ENCODE measurements at regions not wholly inside any gene's neighbourhood (a gene's known extent, or its start where the extent isn't known, plus 50 kb on each side); places are given as distances from the start of the nearest gene placed in this dataset.

GRCh38 chr16:51968749-51969148 lies 578.2 kb downstream of the TOX3 start:
- H3K27me3 Mint-ChIP-seq (ENCODE audit: unreplicated experiment) = peaks cover 27% of the 10 kb centered on the region

GRCh38 chr16:51967646-51968045 lies 579.3 kb downstream of the TOX3 start:
- CTCF ChIA-PET = no interaction called here
- Mint-ChIP-seq H3K27me3 (ENCODE audit: unreplicated experiment) (peaks cover 30% of the 10 kb centered on the region), H3K27ac (ENCODE audit: unreplicated experiment) (no peak overlapping the region), H3K4me1 (ENCODE audit: low read depth, unreplicated experiment) (no peaks in the 10 kb centered on the region), H3K4me3 (ENCODE audit: low read depth, unreplicated experiment) (no peak overlapping the region), H3K9me3 (ENCODE audit: low read depth, unreplicated experiment) (no peaks in the 10 kb centered on the region), H3K36me3 (ENCODE audit: insufficient read depth, unreplicated experiment) (no peaks in the 10 kb centered on the region)
- intact Hi-C loops (cut with micrococcal nuclease; ENCODE audit: unreplicated experiment) = no loop called here
- no TSS peak for BruUV-seq (replicated peaks)
- TF ChIP-seq CTCF (IDR thresholded peaks at IDR 0.05; ENCODE audit: unreplicated experiment) = no peak
- DNase-seq = no peak

More at GRCh38 chr16:51968749-51969148, 578.2 kb downstream of the TOX3 start:
- Mint-ChIP-seq H3K4me1 (ENCODE audit: low read depth, unreplicated experiment) (no peaks in the 10 kb centered on the region), H3K9me3 (ENCODE audit: low read depth, unreplicated experiment) (no peaks in the 10 kb centered on the region), H3K4me3 (ENCODE audit: low read depth, unreplicated experiment) (no peak overlapping the region), H3K36me3 (ENCODE audit: insufficient read depth, unreplicated experiment) (no peaks in the 10 kb centered on the region), H3K27ac (ENCODE audit: unreplicated experiment) (no peak overlapping the region)
- no peak for TF ChIP-seq CTCF (IDR thresholded peaks at IDR 0.05; ENCODE audit: unreplicated experiment)
- CTCF ChIA-PET = interaction anchor here (3.3 kb wide), 1 partner anchor 150 kb away, joined by 47 read pairs; no protein-coding TSS in a partner anchor
- intact Hi-C loops (cut with micrococcal nuclease; ENCODE audit: unreplicated experiment) = no loop called here
- no TSS peak for BruUV-seq (replicated peaks)
- no peak for DNase-seq

- Mint-ChIP-seq H3K27ac (ENCODE audit: unreplicated experiment) (no peak overlapping the region), H3K4me3 (ENCODE audit: low read depth, unreplicated experiment) (no peak overlapping the region)
- CTCF ChIA-PET = no interaction called here
These were observed 586.0 kb downstream of the TOX3 start for GRCh38 chr16:51960931-51961330.

GRCh38 chr16:51953286-51953985 lies 593.5 kb downstream of the TOX3 start:
- H3K4me1 Mint-ChIP-seq (ENCODE audit: low read depth, unreplicated experiment) = no peaks in the 10 kb centered on the region

More at GRCh38 chr16:51960931-51961330, 586.0 kb downstream of the TOX3 start:
- Mint-ChIP-seq H3K27me3 (ENCODE audit: unreplicated experiment) (peaks cover 30% of the 10 kb centered on the region), H3K9me3 (ENCODE audit: low read depth, unreplicated experiment) (no peaks in the 10 kb centered on the region), H3K4me1 (ENCODE audit: low read depth, unreplicated experiment) (no peaks in the 10 kb centered on the region), H3K36me3 (ENCODE audit: insufficient read depth, unreplicated experiment) (no peaks in the 10 kb centered on the region)
- no peak for DNase-seq
- BruUV-seq (replicated peaks) = no TSS peak
- no peak for TF ChIP-seq CTCF (IDR thresholded peaks at IDR 0.05; ENCODE audit: unreplicated experiment)
- intact Hi-C loops (cut with micrococcal nuclease; ENCODE audit: unreplicated experiment) = no loop called here

More at GRCh38 chr16:51953286-51953985, 593.5 kb downstream of the TOX3 start:
- Mint-ChIP-seq H3K9me3 (ENCODE audit: low read depth, unreplicated experiment) (no peaks in the 10 kb centered on the region), H3K27me3 (ENCODE audit: unreplicated experiment) (no peaks in the 10 kb centered on the region), H3K4me3 (ENCODE audit: low read depth, unreplicated experiment) (no peak overlapping the region), H3K36me3 (ENCODE audit: insufficient read depth, unreplicated experiment) (no peaks in the 10 kb centered on the region), H3K27ac (ENCODE audit: unreplicated experiment) (no peak overlapping the region)
- no peak for DNase-seq
- intact Hi-C loops (cut with micrococcal nuclease; ENCODE audit: unreplicated experiment) = no loop called here
- no peak for TF ChIP-seq CTCF (IDR thresholded peaks at IDR 0.05; ENCODE audit: unreplicated experiment)
- no TSS peak for BruUV-seq (replicated peaks)
- CTCF ChIA-PET = no interaction called here

Data from Calu3 (cell line).